BJ (cell line): ENCODE measurements at regions not wholly inside any gene's neighbourhood (a gene's known extent, or its start where the extent isn't known, plus 50 kb on each side); places are given as distances from the start of the nearest gene placed in this dataset.

Experiments
- CTCF ChIA-PET: fragments of 350-600 bp; formaldehyde crosslinking; extraction: SDS; loops from one replicate; lab custom pipeline; 2021; ENCODE audit warnings: antibody characterized with exemption, inconsistent platforms; lab: Yijun Ruan, JAX
- POLR2A ChIA-PET: fragments of 300-600 bp; sonication (Branson Sonifier 250); formaldehyde crosslinking; extraction: SDS; loops from one replicate; lab custom pipeline; 2021; ENCODE audit warnings: antibody characterized with exemption; lab: Charles Lee
- DNase-seq: peaks from one replicate; pipeline ENCODE4 v3.0.0-alpha.2; 2011; ENCODE audit warnings: low read depth
- H3K27me3 ChIP-seq: 2 replicates; pipeline ENCODE4 v1.6.0; 2011; ENCODE audit warnings: low read length; ENCODE audit not compliant: control insufficient read depth, insufficient read depth
- H3K36me3 ChIP-seq: 2 replicates; pipeline ENCODE4 v1.5.1; 2011; ENCODE audit warnings: low read length; ENCODE audit not compliant: control insufficient read depth, insufficient read depth
- H3K4me3 ChIP-seq: 2 replicates; pipeline ENCODE4 v1.5.1; 2011; ENCODE audit warnings: low read depth, mild to moderate bottlenecking, control low read depth, low read length
- TF ChIP-seq, protein P1 (sequence below): IDR thresholded peaks from 2 replicates; pipeline ENCODE4 v1.5.1; 2011; ENCODE audit warnings: low read depth, mild to moderate bottlenecking, control low read depth, inconsistent platforms, low read length, moderate library complexity; ENCODE audit not compliant: insufficient read depth

- no peaks in the 10 kb centered on the region for H3K36me3 ChIP-seq
- POLR2A ChIA-PET = no interaction called here
- CTCF ChIA-PET = no interaction called here
- TF ChIP-seq, protein P1, sequence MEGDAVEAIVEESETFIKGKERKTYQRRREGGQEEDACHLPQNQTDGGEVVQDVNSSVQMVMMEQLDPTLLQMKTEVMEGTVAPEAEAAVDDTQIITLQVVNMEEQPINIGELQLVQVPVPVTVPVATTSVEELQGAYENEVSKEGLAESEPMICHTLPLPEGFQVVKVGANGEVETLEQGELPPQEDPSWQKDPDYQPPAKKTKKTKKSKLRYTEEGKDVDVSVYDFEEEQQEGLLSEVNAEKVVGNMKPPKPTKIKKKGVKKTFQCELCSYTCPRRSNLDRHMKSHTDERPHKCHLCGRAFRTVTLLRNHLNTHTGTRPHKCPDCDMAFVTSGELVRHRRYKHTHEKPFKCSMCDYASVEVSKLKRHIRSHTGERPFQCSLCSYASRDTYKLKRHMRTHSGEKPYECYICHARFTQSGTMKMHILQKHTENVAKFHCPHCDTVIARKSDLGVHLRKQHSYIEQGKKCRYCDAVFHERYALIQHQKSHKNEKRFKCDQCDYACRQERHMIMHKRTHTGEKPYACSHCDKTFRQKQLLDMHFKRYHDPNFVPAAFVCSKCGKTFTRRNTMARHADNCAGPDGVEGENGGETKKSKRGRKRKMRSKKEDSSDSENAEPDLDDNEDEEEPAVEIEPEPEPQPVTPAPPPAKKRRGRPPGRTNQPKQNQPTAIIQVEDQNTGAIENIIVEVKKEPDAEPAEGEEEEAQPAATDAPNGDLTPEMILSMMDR = no peak
- no peak overlapping the region for H3K4me3 ChIP-seq
- no peaks in the 10 kb centered on the region for H3K27me3 ChIP-seq
- no peak for DNase-seq
These were observed 410.3 kb upstream of the PRR16 start for GRCh38 chr5:120053841-120054240.

DNA sequence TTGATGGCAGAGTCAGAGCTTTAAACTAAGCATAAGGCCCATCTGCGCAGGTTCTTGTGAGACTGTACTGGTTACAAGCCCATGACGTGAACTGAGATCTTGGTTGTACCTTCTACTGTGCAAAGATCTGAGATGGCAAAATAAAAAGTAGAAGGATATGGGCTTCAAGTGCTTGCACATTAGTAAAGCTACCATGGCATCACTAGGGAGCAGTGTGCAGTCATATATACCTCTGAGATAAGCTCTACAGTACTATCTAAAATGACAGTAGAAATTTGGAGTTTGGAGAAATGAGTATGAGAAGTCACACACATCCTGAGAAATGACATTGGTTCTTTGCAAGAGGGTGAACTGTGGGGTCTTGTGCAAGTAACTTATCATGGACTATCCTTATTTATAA lies 408.2 kb upstream of the PRR16 start:
- ChIA-PET CTCF (interaction anchor here (0.8 to 1.7 kb wide), 11 partner anchors 16 to 748 kb away, joined by 3 to 7 read pairs (median 3); no protein-coding TSS in a partner anchor), POLR2A (no interaction called here)
- TF ChIP-seq, protein P1 = peak; percentile 55
- no peaks in the 10 kb centered on the region for H3K27me3 ChIP-seq
- DNase-seq = peak; percentile 8
- no peaks in the 10 kb centered on the region for H3K36me3 ChIP-seq
- H3K4me3 ChIP-seq = no peak overlapping the region

GRCh38 chr5:120062515-120062917 lies 401.6 kb upstream of the PRR16 start:
- H3K4me3 ChIP-seq = no peak overlapping the region
- DNase-seq = peak; percentile 54
- TF ChIP-seq, protein P1 = no peak
- ChIA-PET POLR2A (no interaction called here), CTCF (interaction anchor here (1.3 kb wide), 1 partner anchor 397 kb away, joined by 3 read pairs; no protein-coding TSS in a partner anchor)
- H3K27me3 ChIP-seq = no peaks in the 10 kb centered on the region
- H3K36me3 ChIP-seq = no peaks in the 10 kb centered on the region

- no peak for DNase-seq
- TF ChIP-seq, protein P1 = no peak
- POLR2A ChIA-PET = no interaction called here
- CTCF ChIA-PET = interaction anchor here (0.8 kb wide), 1 partner anchor 16 kb away, joined by 3 read pairs; no protein-coding TSS in a partner anchor
- Histone ChIP-seq H3K27me3 (no peaks in the 10 kb centered on the region), H3K4me3 (no peak overlapping the region), H3K36me3 (no peaks in the 10 kb centered on the region)
These were observed 391.9 kb upstream of the PRR16 start for GRCh38 chr5:120072068-120072761.

- DNase-seq = no peak
- Histone ChIP-seq H3K36me3 (no peaks in the 10 kb centered on the region), H3K4me3 (no peak overlapping the region), H3K27me3 (no peaks in the 10 kb centered on the region)
- ChIA-PET CTCF (interaction anchor here (1.4 kb wide), 1 partner anchor 9 kb away, joined by 6 read pairs; no protein-coding TSS in a partner anchor), POLR2A (no interaction called here)
- TF ChIP-seq, protein P1 = no peak
These were observed 390.4 kb upstream of the PRR16 start for GRCh38 chr5:120073722-120074121.
